ENCODE measurements at regions not wholly inside any gene's neighbourhood (a gene's known extent, or its start where the extent isn't known, plus 50 kb on each side); places are given as distances from the start of the nearest gene placed in this dataset.

DNA sequence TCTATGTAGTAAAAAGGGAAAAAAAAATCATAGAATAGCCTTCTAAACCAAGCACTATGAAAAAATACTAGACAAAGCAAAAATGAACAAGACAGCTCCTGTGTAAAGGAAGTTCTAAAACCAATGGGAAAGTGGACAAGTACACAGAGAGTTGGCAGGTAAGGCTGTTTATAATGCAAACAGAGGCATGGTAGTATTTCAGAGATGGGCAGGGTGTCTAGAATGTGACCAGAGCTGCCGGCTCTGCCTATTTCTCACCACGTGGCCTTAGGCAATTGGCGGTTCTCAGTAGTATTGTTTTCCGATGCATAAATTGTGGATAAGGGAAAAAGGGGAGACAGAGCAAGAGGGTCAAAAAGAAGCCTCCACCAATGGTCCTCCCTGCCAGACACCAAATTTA is 173.6 kb downstream of the ANKRD30B start:
- H3K27ac ChIP-seq (ENCODE audit: low read depth in 1 of 2, low read length in 1 of 2): no peak overlapping the region
- H3K27me3 ChIP-seq (ENCODE audit: control insufficient read depth in 3 of 3, insufficient read depth in 3 of 3, low read length in 2 of 3): no peaks in the 10 kb centered on the region
- WGBS, 2 donors: 65 to 90% methylated on average over 4 of the region's 4 CpGs
- H3K4me1 ChIP-seq (ENCODE audit: control insufficient read depth in 5 of 5, insufficient read depth in 5 of 5, low read length in 5 of 5): no peaks in the 10 kb centered on the region
- TF ChIP-seq, protein P1, sequence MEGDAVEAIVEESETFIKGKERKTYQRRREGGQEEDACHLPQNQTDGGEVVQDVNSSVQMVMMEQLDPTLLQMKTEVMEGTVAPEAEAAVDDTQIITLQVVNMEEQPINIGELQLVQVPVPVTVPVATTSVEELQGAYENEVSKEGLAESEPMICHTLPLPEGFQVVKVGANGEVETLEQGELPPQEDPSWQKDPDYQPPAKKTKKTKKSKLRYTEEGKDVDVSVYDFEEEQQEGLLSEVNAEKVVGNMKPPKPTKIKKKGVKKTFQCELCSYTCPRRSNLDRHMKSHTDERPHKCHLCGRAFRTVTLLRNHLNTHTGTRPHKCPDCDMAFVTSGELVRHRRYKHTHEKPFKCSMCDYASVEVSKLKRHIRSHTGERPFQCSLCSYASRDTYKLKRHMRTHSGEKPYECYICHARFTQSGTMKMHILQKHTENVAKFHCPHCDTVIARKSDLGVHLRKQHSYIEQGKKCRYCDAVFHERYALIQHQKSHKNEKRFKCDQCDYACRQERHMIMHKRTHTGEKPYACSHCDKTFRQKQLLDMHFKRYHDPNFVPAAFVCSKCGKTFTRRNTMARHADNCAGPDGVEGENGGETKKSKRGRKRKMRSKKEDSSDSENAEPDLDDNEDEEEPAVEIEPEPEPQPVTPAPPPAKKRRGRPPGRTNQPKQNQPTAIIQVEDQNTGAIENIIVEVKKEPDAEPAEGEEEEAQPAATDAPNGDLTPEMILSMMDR (IDR thresholded peaks at IDR 0.05; ENCODE audit: control extremely low read depth, extremely low read depth): no peak
- H3K4me3 ChIP-seq: no peak overlapping the region
- H3K36me3 ChIP-seq (ENCODE audit: control insufficient read depth in 4 of 4, insufficient read depth in 4 of 4, low read length in 4 of 4): no peaks in the 10 kb centered on the region
- DNase-seq (no peak), ATAC-seq (ENCODE audit: insufficient read depth, low FRiP score) (no peak)
- H3K9me3 ChIP-seq (ENCODE audit: control insufficient read depth in 4 of 4, insufficient read depth in 3 of 4, low read length in 3 of 4): peaks cover 0 to 27% (median 3%) of the 10 kb centered on the region in 4 donors
- H3K9ac ChIP-seq (ENCODE audit: insufficient read depth in 1 of 2, low read length in 2 of 2): no peak overlapping the region

GRCh38 chr18:14922031-14922430 is 174.1 kb downstream of the ANKRD30B start:
- TF ChIP-seq, protein P1 (IDR thresholded peaks at IDR 0.05; ENCODE audit: control extremely low read depth, extremely low read depth): no peak
- no peak overlapping the region for H3K4me3 ChIP-seq
- H3K9ac ChIP-seq (ENCODE audit: insufficient read depth in 1 of 2, low read length in 2 of 2): no peak overlapping the region
- 88 to 92% methylated on average over 3 of the region's 3 CpGs for WGBS, 2 donors
- no peak for DNase-seq
- no peak for ATAC-seq (ENCODE audit: insufficient read depth, low FRiP score)
- H3K9me3 ChIP-seq (ENCODE audit: control insufficient read depth in 4 of 4, insufficient read depth in 3 of 4, low read length in 3 of 4): peaks cover 0 to 27% (median 3%) of the 10 kb centered on the region in 4 donors
- H3K36me3 ChIP-seq (ENCODE audit: control insufficient read depth in 4 of 4, insufficient read depth in 4 of 4, low read length in 4 of 4): no peaks in the 10 kb centered on the region
- no peaks in the 10 kb centered on the region for H3K4me1 ChIP-seq (ENCODE audit: control insufficient read depth in 5 of 5, insufficient read depth in 5 of 5, low read length in 5 of 5)
- H3K27me3 ChIP-seq (ENCODE audit: control insufficient read depth in 3 of 3, insufficient read depth in 3 of 3, low read length in 2 of 3): no peaks in the 10 kb centered on the region
- no peak overlapping the region for H3K27ac ChIP-seq (ENCODE audit: low read depth in 1 of 2, low read length in 1 of 2)

DNA sequence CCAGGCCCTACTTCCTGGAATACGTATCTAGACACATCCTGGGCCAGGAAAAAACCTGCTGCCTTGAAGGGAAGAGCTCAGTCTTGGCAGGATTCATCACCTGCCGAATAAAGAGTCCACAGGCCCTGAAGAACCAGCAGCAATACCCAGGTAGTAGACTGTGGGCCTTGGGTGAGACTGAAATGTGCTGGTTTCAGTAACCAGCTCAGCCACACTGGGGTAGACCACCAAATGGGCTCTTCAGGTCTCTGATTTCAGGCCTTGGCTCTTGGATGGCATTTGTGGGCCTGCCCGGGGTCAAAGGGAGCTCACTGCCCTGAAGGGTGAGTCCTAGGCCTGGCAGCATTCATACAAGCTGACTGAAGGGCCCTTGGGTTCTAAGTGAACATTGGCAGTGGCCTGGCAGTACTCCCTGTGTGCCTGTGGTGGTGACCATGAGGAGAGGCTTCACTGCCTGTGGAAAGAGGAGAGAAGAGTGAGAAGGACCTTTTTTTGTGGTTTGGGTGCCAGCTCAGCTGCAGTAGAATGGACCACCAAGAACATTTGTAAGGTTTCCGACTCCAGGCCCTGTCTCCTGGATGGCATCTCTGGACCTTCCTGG is 175.1 kb downstream of the ANKRD30B start:
- Histone ChIP-seq H3K4me1 (ENCODE audit: control insufficient read depth in 5 of 5, insufficient read depth in 5 of 5, low read length in 5 of 5) (no peaks in the 10 kb centered on the region), H3K27me3 (ENCODE audit: control insufficient read depth in 3 of 3, insufficient read depth in 3 of 3, low read length in 2 of 3) (no peaks in the 10 kb centered on the region), H3K9ac (ENCODE audit: insufficient read depth in 1 of 2, low read length in 2 of 2) (no peak overlapping the region), H3K4me3 (no peak overlapping the region), H3K36me3 (ENCODE audit: control insufficient read depth in 4 of 4, insufficient read depth in 4 of 4, low read length in 4 of 4) (no peaks in the 10 kb centered on the region), H3K27ac (ENCODE audit: low read depth in 1 of 2, low read length in 1 of 2) (no peak overlapping the region), H3K9me3 (ENCODE audit: control insufficient read depth in 4 of 4, insufficient read depth in 3 of 4, low read length in 3 of 4) (peaks cover 0 to 25% (median 3%) of the 10 kb centered on the region in 4 donors)
- 63 to 76% methylated on average over 4 of the region's 4 CpGs for WGBS, 2 donors
- ATAC-seq (ENCODE audit: insufficient read depth, low FRiP score) (no peak), DNase-seq (no peak)
- TF ChIP-seq, protein P1 (IDR thresholded peaks at IDR 0.05; ENCODE audit: control extremely low read depth, extremely low read depth): no peak

- TF ChIP-seq, protein P1 (IDR thresholded peaks at IDR 0.05; ENCODE audit: control extremely low read depth, extremely low read depth): no peak
- Histone ChIP-seq H3K9ac (ENCODE audit: insufficient read depth in 1 of 2, low read length in 2 of 2) (no peak overlapping the region), H3K27me3 (ENCODE audit: control insufficient read depth in 3 of 3, insufficient read depth in 3 of 3, low read length in 2 of 3) (no peaks in the 10 kb centered on the region), H3K4me1 (ENCODE audit: control insufficient read depth in 5 of 5, insufficient read depth in 5 of 5, low read length in 5 of 5) (no peaks in the 10 kb centered on the region), H3K9me3 (ENCODE audit: control insufficient read depth in 4 of 4, insufficient read depth in 3 of 4, low read length in 3 of 4) (peaks cover 0 to 25% (median 3%) of the 10 kb centered on the region in 4 donors), H3K4me3 (no peak overlapping the region), H3K36me3 (ENCODE audit: control insufficient read depth in 4 of 4, insufficient read depth in 4 of 4, low read length in 4 of 4) (no peaks in the 10 kb centered on the region), H3K27ac (ENCODE audit: low read depth in 1 of 2, low read length in 1 of 2) (no peak overlapping the region)
- 89 to 91% methylated on average over 4 of the region's 4 CpGs for WGBS, 2 donors
- DNase-seq: no peak
- no peak for ATAC-seq (ENCODE audit: insufficient read depth, low FRiP score)
Observed at GRCh38 chr18:14924226-14924625, 176.3 kb downstream of the ANKRD30B start.

All from lung (tissue), 11 donors.